Peyer's patch (tissue), 4 donors: ENCODE measurements at regions not wholly inside any gene's neighbourhood (a gene's known extent, or its start where the extent isn't known, plus 50 kb on each side); places are given as distances from the start of the nearest gene placed in this dataset.

ENCODE experiments used
- DNase-seq, 3 donors: peaks; one replicate each; pipeline ENCODE4 v3.0.0-alpha.2; 2017 to 2019
- H3K27ac ChIP-seq, 4 donors: fragments of 200-600 bp; sonication (generic); one replicate each; pipeline ENCODE4 v1.5.1; 2016 to 2019
- H3K27me3 ChIP-seq, 2 donors: fragments of 200-600 bp; sonication (generic); one replicate each; pipeline ENCODE4 v1.5.1; 2019
- H3K36me3 ChIP-seq, 3 donors: fragments of 200-600 bp; sonication (generic); one replicate each; pipeline ENCODE4 v1.5.1; 2016 to 2019
- H3K4me1 ChIP-seq, 4 donors: fragments of 200-600 bp; sonication (generic); one replicate each; pipeline ENCODE4 v1.5.1; 2016 to 2019
- H3K4me3 ChIP-seq, 4 donors: fragments of 200-600 bp; sonication (generic); 1 replicate in 3 of 4; 2 replicates in 1 of 4; pipeline ENCODE4 v1.5.1; 2016 to 2019; ENCODE audit warnings: mild to moderate bottlenecking in 1 of 4
- H3K9me3 ChIP-seq, 4 donors: fragments of 200-600 bp; sonication (generic); one replicate each; pipeline ENCODE4 v1.5.1; 2016 to 2019; ENCODE audit warnings: mild to moderate bottlenecking in 1 of 4
- CTCF ChIP-seq, 6 experiments: fragments of 450-650 bp in 4 of 6; fragments of 200-600 bp in 2 of 6; sonication (generic) in 1 of 6; IDR thresholded peaks; one replicate each; pipeline ENCODE4 v1.5.1; 2017 to 2019; ENCODE audit warnings: antibody characterized with exemption in 6 of 6, mild to moderate bottlenecking in 3 of 6, moderate library complexity in 1 of 6
- POLR2A ChIP-seq, 2 donors: fragments of 450-650 bp; IDR thresholded peaks; one replicate each; pipeline ENCODE4 v1.5.1; 2017; ENCODE audit warnings: antibody characterized with exemption in 2 of 2, mild to moderate bottlenecking in 2 of 2, moderate library complexity in 2 of 2

GRCh38 chr5:74044936-74045335, 418.9 kb downstream of the ARHGEF28 start:
- Histone ChIP-seq H3K4me3 (no peak overlapping the region), H3K36me3 (no peaks in the 10 kb centered on the region), H3K27me3 (no peaks in the 10 kb centered on the region), H3K27ac (no peak overlapping the region), H3K4me1 (no peaks in the 10 kb centered on the region), H3K9me3 (no peaks in the 10 kb centered on the region)
- no peak for DNase-seq
- TF ChIP-seq CTCF (IDR thresholded peaks at IDR 0.05): no peak
- no peak for TF ChIP-seq POLR2A (IDR thresholded peaks at IDR 0.05)

DNA sequence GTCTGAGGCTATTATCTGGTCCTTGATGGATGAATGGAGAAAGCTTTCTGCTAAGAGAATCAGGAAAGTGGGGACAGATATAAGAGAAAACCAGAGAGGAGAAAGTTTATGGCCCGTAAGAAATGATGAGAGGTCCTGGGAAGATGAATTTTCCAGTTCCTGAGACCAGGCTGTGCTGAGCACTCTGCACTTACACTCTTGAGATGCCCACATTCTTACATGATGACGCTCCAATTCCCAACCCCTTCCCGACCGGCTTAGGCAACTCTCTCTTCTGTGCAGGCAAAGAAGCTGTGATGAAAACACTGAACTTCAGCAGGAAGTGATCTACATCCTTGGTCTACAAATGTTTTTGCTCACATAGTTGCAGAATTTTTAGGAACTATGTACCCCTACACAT, 417.0 kb downstream of the ARHGEF28 start:
- Histone ChIP-seq H3K27me3 (no peaks in the 10 kb centered on the region), H3K27ac (peak overlapping the region in 1 of 4 donors; percentile 4), H3K4me1 (no peaks in the 10 kb centered on the region), H3K9me3 (no peaks in the 10 kb centered on the region), H3K36me3 (no peaks in the 10 kb centered on the region), H3K4me3 (no peak overlapping the region)
- TF ChIP-seq CTCF (IDR thresholded peaks at IDR 0.05): no peak
- no peak for TF ChIP-seq POLR2A (IDR thresholded peaks at IDR 0.05)
- DNase-seq: no peak

GRCh38 chr5:74042559-74042958, 416.6 kb downstream of the ARHGEF28 start:
- no peak overlapping the region for H3K4me3 ChIP-seq
- no peak for DNase-seq
- TF ChIP-seq POLR2A (IDR thresholded peaks at IDR 0.05) (no peak), CTCF (IDR thresholded peaks at IDR 0.05) (no peak)
- H3K27me3 ChIP-seq: no peaks in the 10 kb centered on the region
- no peaks in the 10 kb centered on the region for H3K36me3 ChIP-seq
- no peaks in the 10 kb centered on the region for H3K4me1 ChIP-seq
- peak overlapping the region in 1 of 4 donors; percentile 4 for H3K27ac ChIP-seq
- no peaks in the 10 kb centered on the region for H3K9me3 ChIP-seq

DNA sequence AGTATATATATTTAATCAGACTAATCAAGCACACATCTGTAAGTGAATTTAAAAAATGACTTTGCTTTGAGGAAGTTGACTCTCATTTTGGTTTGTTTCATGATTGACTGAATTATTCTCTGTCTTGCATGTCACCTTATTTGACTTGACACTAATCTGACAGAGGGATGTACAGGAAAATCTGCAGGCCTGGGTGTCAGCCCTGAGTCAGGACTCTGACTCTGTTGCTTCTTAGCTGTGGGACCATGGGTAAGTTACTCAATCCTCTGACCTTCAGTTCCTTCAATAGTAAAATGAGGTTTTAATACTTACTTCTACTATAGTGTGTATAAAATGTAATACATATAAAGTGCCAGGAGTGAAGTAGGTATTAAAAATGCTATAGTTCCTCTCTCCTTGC, 415.9 kb downstream of the ARHGEF28 start:
- DNase-seq: no peak
- Histone ChIP-seq H3K4me3 (no peak overlapping the region), H3K36me3 (no peaks in the 10 kb centered on the region), H3K4me1 (no peaks in the 10 kb centered on the region), H3K9me3 (no peaks in the 10 kb centered on the region), H3K27me3 (no peaks in the 10 kb centered on the region), H3K27ac (no peak overlapping the region)
- TF ChIP-seq POLR2A (IDR thresholded peaks at IDR 0.05) (no peak), CTCF (IDR thresholded peaks at IDR 0.05) (no peak)

- Histone ChIP-seq H3K36me3 (no peaks in the 10 kb centered on the region), H3K9me3 (no peaks in the 10 kb centered on the region), H3K27me3 (no peaks in the 10 kb centered on the region), H3K4me1 (no peaks in the 10 kb centered on the region), H3K4me3 (no peak overlapping the region), H3K27ac (peak overlapping the region in 1 of 4 donors; percentile 2)
- TF ChIP-seq CTCF (IDR thresholded peaks at IDR 0.05) (no peak), POLR2A (IDR thresholded peaks at IDR 0.05) (no peak)
- no peak for DNase-seq
Observed at GRCh38 chr5:74040811-74041491, 415.0 kb downstream of the ARHGEF28 start.
